ENCODE measurements at regions not wholly inside any gene's neighbourhood (a gene's known extent, or its start where the extent isn't known, plus 50 kb on each side); places are given as distances from the start of the nearest gene placed in this dataset.

DNA sequence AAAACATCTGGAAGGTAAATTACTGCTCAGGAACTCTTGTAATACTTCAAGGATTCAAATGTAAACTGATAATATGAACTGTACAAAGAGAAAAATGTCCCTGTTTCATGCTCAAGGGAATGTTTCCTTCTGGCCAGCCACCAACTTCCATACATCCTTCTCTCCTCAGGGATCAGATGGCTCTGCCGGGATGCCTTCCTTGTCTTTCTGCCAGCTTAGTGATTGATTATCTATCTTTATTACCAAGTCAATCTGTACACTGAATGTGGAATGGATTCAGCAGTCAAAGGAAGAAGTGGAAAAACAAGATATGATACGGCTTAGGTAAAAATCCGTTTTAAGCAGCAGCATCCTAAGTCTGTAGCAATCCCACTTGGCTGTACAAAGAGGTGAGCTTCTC lies 178.3 kb downstream of the PTN start:
- TF ChIP-seq ARNT (IDR thresholded peaks at IDR 0.05) (no peak), BHLHE40 (IDR thresholded peaks at IDR 0.05; ENCODE audit: borderline replicate concordance) (no peak), CTBP1 (IDR thresholded peaks at IDR 0.05; ENCODE audit: borderline replicate concordance) (no peak), TARDBP (IDR thresholded peaks at IDR 0.05) (no peak), ZNF384 (IDR thresholded peaks at IDR 0.05) (no peak)
- TF ChIP-seq, protein P1, sequence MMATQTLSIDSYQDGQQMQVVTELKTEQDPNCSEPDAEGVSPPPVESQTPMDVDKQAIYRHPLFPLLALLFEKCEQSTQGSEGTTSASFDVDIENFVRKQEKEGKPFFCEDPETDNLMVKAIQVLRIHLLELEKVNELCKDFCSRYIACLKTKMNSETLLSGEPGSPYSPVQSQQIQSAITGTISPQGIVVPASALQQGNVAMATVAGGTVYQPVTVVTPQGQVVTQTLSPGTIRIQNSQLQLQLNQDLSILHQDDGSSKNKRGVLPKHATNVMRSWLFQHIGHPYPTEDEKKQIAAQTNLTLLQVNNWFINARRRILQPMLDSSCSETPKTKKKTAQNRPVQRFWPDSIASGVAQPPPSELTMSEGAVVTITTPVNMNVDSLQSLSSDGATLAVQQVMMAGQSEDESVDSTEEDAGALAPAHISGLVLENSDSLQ (IDR thresholded peaks at IDR 0.05), result no peak

All from HEK293T (cell line).